OCI-LY7 (cell line): ENCODE measurements at regions not wholly inside any gene's neighbourhood (a gene's known extent, or its start where the extent isn't known, plus 50 kb on each side); places are given as distances from the start of the nearest gene placed in this dataset.

Experiments used
- BruUV-seq: library from RNA; stranded (reverse); fragments of 400-500 nt; replicated peaks from 2 replicates; lab custom pipeline; 2021; lab: Mats Ljungman, UMichigan
- CTCF ChIA-PET: fragments of 300-600 bp; sonication (Branson Sonifier 250); formaldehyde crosslinking; loops from one replicate; lab custom pipeline; 2022; ENCODE audit warnings: antibody characterized with exemption; ENCODE audit not compliant: unreplicated experiment; lab: Charles Lee
- POLR2A ChIA-PET: fragments of 300-600 bp; sonication (Branson Sonifier 250); formaldehyde crosslinking; loops from one replicate; lab custom pipeline; 2022; ENCODE audit warnings: antibody characterized with exemption; lab: Charles Lee
- DNase-seq: peaks from one replicate; pipeline ENCODE4 v3.0.0-alpha.2; 2015; ENCODE audit warnings: low spot score
- H2AFZ ChIP-seq: fragments of 200-600 bp; sonication (generic), shearing (Covaris generic); 2 replicates; pipeline ENCODE4 v1.6.1; 2014; ENCODE audit warnings: mild to moderate bottlenecking, antibody characterized with exemption, low read length, moderate library complexity
- H3K27ac ChIP-seq: fragments of 200-600 bp; sonication (generic); 2 replicates; pipeline ENCODE4 v1.5.1; 2014; ENCODE audit warnings: mixed run types, low read depth, mild to moderate bottlenecking, moderate library complexity, low read length, inconsistent platforms; ENCODE audit not compliant: poor library complexity, severe bottlenecking
- H3K36me3 ChIP-seq: fragments of 200-600 bp; sonication (generic); 2 replicates; pipeline ENCODE4 v1.6.1; 2014; ENCODE audit warnings: mild to moderate bottlenecking, antibody characterized with exemption, low read length, moderate library complexity, mixed read lengths; ENCODE audit not compliant: insufficient read depth
- H3K4me1 ChIP-seq: fragments of 200-600 bp; sonication (generic); 2 replicates; pipeline ENCODE4 v1.5.1; 2014; ENCODE audit warnings: mild to moderate bottlenecking, low read length; ENCODE audit not compliant: insufficient read depth, poor library complexity, severe bottlenecking
- H3K4me2 ChIP-seq: fragments of 200-600 bp; sonication (generic); 2 replicates; pipeline ENCODE4 v1.6.1; 2014; ENCODE audit warnings: mild to moderate bottlenecking, low read length
- H3K4me3 ChIP-seq: fragments of 200-600 bp; sonication (generic); 2 replicates; pipeline ENCODE4 v1.5.1; 2014; ENCODE audit warnings: mild to moderate bottlenecking, low read depth, low read length; ENCODE audit not compliant: poor library complexity, severe bottlenecking
- H3K79me2 ChIP-seq: fragments of 200-600 bp; sonication (generic); 2 replicates; pipeline ENCODE4 v1.6.1; 2016; ENCODE audit warnings: low read depth, mild to moderate bottlenecking, low read length, moderate library complexity, mixed read lengths; ENCODE audit not compliant: insufficient read depth
- H3K9me2 ChIP-seq: fragments of 200-600 bp; sonication (generic); 2 replicates; pipeline ENCODE4 v1.6.1; 2016; ENCODE audit warnings: mild to moderate bottlenecking, low read length, mixed read lengths; ENCODE audit not compliant: insufficient read depth
- H3K9me3 ChIP-seq: fragments of 200-600 bp; sonication (generic); 2 replicates; pipeline ENCODE4 v1.6.1; 2014; ENCODE audit warnings: mild to moderate bottlenecking, mixed run types, low read length, mixed read lengths
- H4K20me1 ChIP-seq: fragments of 200-600 bp; sonication (generic); 2 replicates; pipeline ENCODE4 v1.6.1; 2014; ENCODE audit warnings: mild to moderate bottlenecking, antibody characterized with exemption, low read length, moderate library complexity, mixed read lengths; ENCODE audit not compliant: insufficient read depth
- EZH2phosphoT487 ChIP-seq: fragments of 200-600 bp; sonication (generic); IDR thresholded peaks from 2 replicates; pipeline ENCODE4 v1.6.1; 2018; ENCODE audit warnings: low read depth, borderline replicate concordance, mild to moderate bottlenecking, mixed run types, antibody characterized with exemption, low read length, moderate library complexity, mixed read lengths
- intact Hi-C: fragments of 100-400 bp; cut with micrococcal nuclease; formaldehyde crosslinking; loops from one replicate; pipeline ENCODE4 v1.10.0; 2022; ENCODE audit not compliant: unreplicated experiment
- TF ChIP-seq, protein P1 (sequence below): fragments of 200-600 bp; sonication (generic); conservative IDR thresholded peaks from 2 replicates; pipeline ENCODE4 v1.5.1; 2014; ENCODE audit warnings: mild to moderate bottlenecking, antibody characterized with exemption, low read length, moderate library complexity, mixed read lengths

DNA sequence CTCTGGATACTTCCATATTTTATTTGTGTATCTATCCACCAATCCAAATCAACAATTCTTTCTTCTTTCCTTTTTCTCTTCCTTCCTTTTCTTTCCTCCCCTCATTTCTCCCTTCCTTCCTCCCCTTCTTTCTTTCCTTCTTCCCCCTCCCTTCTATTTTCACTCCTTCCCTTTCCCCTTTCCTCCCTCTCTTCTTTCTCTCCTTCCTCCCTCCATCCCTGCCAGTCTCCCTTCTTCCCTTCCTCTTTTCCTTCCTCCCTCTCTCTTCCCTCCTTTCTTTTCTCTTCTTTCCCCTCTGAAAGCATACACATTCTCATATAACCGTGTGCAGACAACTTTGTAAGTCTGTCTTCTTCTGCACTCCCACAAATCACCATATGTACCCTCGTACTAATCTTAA, 382.3 kb upstream of the MAF start:
- H3K36me3 ChIP-seq = no peaks in the 10 kb centered on the region
- CTCF ChIA-PET = no interaction called here
- no peak for DNase-seq
- H3K9me2 ChIP-seq = no peaks in the 10 kb centered on the region
- no peak overlapping the region for H2AFZ ChIP-seq
- no peaks in the 10 kb centered on the region for H3K79me2 ChIP-seq
- POLR2A ChIA-PET = no interaction called here
- intact Hi-C loops = no loop called here
- H3K4me1 ChIP-seq = no peaks in the 10 kb centered on the region
- no peak overlapping the region for H3K4me2 ChIP-seq
- H3K27ac ChIP-seq = no peak overlapping the region
- H3K9me3 ChIP-seq = no peaks in the 10 kb centered on the region
- H4K20me1 ChIP-seq = no peaks in the 10 kb centered on the region
- no TSS peak for BruUV-seq
- TF ChIP-seq, protein P1, sequence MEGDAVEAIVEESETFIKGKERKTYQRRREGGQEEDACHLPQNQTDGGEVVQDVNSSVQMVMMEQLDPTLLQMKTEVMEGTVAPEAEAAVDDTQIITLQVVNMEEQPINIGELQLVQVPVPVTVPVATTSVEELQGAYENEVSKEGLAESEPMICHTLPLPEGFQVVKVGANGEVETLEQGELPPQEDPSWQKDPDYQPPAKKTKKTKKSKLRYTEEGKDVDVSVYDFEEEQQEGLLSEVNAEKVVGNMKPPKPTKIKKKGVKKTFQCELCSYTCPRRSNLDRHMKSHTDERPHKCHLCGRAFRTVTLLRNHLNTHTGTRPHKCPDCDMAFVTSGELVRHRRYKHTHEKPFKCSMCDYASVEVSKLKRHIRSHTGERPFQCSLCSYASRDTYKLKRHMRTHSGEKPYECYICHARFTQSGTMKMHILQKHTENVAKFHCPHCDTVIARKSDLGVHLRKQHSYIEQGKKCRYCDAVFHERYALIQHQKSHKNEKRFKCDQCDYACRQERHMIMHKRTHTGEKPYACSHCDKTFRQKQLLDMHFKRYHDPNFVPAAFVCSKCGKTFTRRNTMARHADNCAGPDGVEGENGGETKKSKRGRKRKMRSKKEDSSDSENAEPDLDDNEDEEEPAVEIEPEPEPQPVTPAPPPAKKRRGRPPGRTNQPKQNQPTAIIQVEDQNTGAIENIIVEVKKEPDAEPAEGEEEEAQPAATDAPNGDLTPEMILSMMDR = no peak
- no peak for TF ChIP-seq EZH2phosphoT487
- no peak overlapping the region for H3K4me3 ChIP-seq

DNA sequence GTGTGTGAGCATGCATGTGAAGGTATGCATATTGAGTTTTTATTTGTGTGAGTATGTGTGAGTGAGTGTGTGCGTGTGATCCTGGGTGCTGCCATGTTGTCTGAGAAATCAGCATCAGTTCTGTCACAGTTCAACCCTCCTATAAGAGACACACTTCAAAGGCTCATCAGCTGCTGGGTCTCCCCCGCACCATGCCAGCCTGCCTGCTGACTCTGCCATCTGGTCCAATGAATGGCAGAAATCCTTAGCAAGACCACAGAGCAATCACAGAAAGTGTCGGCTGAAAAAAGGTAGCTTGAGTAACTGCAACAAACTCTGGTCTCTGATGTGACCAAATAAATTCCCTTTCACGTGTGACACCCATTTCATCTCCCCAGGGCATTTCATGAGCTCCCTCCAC, 381.8 kb upstream of the MAF start:
- intact Hi-C loops = no loop called here
- H3K36me3 ChIP-seq = no peaks in the 10 kb centered on the region
- H3K9me3 ChIP-seq = no peaks in the 10 kb centered on the region
- H2AFZ ChIP-seq = no peak overlapping the region
- CTCF ChIA-PET = no interaction called here
- H4K20me1 ChIP-seq = no peaks in the 10 kb centered on the region
- no peaks in the 10 kb centered on the region for H3K79me2 ChIP-seq
- no peak overlapping the region for H3K4me2 ChIP-seq
- no TSS peak for BruUV-seq
- no peak for TF ChIP-seq EZH2phosphoT487
- TF ChIP-seq, protein P1 = no peak
- H3K4me1 ChIP-seq = no peaks in the 10 kb centered on the region
- no peak overlapping the region for H3K4me3 ChIP-seq
- POLR2A ChIA-PET = no interaction called here
- H3K9me2 ChIP-seq = no peaks in the 10 kb centered on the region
- H3K27ac ChIP-seq = no peak overlapping the region
- no peak for DNase-seq

DNA sequence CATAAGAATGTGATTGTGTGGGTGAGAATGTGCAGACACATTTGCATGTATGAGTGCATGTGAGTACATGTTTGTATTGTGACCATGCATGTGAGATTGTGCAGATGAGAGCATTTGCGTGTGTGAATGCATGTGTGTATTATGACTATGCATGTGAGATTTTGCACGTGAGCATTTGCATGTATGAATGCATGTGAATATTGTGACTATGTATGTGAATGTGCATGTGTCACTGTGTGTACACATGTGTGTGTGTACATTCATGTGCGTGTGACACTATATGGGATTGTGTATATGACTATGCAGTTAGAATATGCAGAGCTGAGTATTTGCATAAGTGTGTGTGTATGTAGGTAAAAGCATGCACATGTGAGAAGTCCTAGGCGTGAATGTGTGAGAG, 381.3 kb upstream of the MAF start:
- intact Hi-C loops = no loop called here
- no TSS peak for BruUV-seq

More for the DNA sequence above, 381.3 kb upstream of the MAF start:
- H3K4me2 ChIP-seq = no peak overlapping the region
- H3K36me3 ChIP-seq = no peaks in the 10 kb centered on the region
- ChIA-PET POLR2A (no interaction called here), CTCF (no interaction called here)
- TF ChIP-seq, protein P1 = no peak
- TF ChIP-seq EZH2phosphoT487 = no peak
- H3K79me2 ChIP-seq = no peaks in the 10 kb centered on the region
- no peak overlapping the region for H2AFZ ChIP-seq
- no peak for DNase-seq
- H3K27ac ChIP-seq = no peak overlapping the region
- no peaks in the 10 kb centered on the region for H3K9me2 ChIP-seq
- no peaks in the 10 kb centered on the region for H4K20me1 ChIP-seq
- H3K4me3 ChIP-seq = no peak overlapping the region
- no peaks in the 10 kb centered on the region for H3K4me1 ChIP-seq
- no peaks in the 10 kb centered on the region for H3K9me3 ChIP-seq
